ENCODE measurements at regions not wholly inside any gene's neighbourhood (a gene's known extent, or its start where the extent isn't known, plus 50 kb on each side); places are given as distances from the start of the nearest gene placed in this dataset.
"Not testable (repeated sequence)": the region's sequence is repeated elsewhere in the genome, so short reads cannot be mapped to it uniquely, and the experiment has no call there.

DNA sequence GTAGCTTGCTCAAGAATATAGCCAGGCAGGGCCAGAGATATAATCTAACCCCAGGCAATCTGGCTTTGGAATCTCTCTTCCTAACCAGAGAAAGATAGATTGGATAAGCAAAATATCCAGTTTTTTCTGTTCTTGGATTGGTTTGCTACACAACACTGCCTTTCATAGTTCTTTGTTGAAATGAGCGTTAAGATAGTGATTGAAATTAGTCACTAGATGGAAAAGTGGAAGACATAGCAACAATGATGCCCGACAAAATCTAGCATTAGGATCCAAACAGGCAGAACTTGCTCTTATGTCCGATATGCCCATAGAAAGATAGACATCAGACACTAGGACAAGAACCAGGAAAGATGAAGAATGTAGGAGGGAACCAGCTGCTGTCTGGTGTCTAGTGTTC lies 77.3 kb upstream of the COL8A1 start:
- Histone ChIP-seq H3K36me3 (ENCODE audit: control insufficient read depth, insufficient read depth, low read length) (no peaks in the 10 kb centered on the region), H3K4me1 (ENCODE audit: control insufficient read depth, insufficient read depth, low read length) (no peaks in the 10 kb centered on the region), H3K9ac (ENCODE audit: low read length) (no peak overlapping the region), H3K4me3 (ENCODE audit: low read depth, low read length) (no peak overlapping the region), H3K9me3 (ENCODE audit: control insufficient read depth, insufficient read depth, low read depth, low read length) (0 out of 2 replicates have a peak, but pooled peaks cover under 1% of the 10 kb centered on the region), H3K27me3 (ENCODE audit: control insufficient read depth, insufficient read depth, low read length) (no peaks in the 10 kb centered on the region), H3K27ac (ENCODE audit: low read depth, low read length) (no peak overlapping the region)

DNA sequence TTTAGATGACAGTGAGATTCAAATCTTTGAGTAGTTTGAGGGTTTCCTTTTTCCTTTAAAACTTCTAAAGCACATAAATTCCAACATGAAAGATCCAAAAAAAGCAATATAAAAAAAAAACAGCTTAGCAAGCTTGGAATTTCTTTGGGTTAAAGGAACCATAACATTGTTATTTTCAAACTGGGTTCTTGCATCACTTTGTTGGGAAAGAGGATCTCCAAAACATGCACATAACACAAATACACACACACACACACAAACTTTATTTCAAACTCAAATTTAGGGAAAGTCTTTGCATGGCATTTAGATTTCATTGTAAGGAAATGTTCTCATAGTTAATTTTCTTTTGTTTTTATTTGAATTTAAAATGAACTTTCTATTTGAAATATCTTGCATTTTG lies 79.2 kb upstream of the COL8A1 start:
- Histone ChIP-seq H3K36me3 (ENCODE audit: control insufficient read depth, insufficient read depth, low read length) (no peaks in the 10 kb centered on the region), H3K27me3 (ENCODE audit: control insufficient read depth, insufficient read depth, low read length) (no peaks in the 10 kb centered on the region), H3K4me1 (ENCODE audit: control insufficient read depth, insufficient read depth, low read length) (no peaks in the 10 kb centered on the region), H3K4me3 (ENCODE audit: low read depth, low read length) (no peak overlapping the region), H3K27ac (ENCODE audit: low read depth, low read length) (no peak overlapping the region), H3K9me3 (ENCODE audit: control insufficient read depth, insufficient read depth, low read depth, low read length) (no peaks in the 10 kb centered on the region), H3K9ac (ENCODE audit: low read length) (no peak overlapping the region)

DNA sequence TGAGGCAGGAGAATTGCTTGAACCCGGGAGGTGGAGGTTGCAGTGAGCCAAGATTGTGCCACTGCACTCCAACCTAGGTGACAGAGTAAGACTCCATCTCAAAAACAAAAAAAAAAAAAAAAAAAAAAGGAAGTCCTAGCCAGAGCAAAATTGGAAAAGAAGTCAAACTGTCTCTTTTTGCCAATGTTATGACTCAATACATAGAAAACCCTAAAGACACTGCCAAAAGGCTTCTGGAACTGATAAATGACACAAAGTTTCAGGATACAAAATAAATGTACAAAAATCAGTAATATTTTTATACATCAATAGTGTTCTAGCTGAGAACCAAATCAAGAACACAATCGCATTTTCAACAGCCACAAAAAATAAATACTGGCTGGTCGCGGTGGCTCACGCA lies 82.5 kb upstream of the COL8A1 start:
- not testable (repeated sequence) for H3K9ac ChIP-seq (ENCODE audit: low read length); H3K27me3 ChIP-seq (ENCODE audit: control insufficient read depth, insufficient read depth, low read length); H3K9me3 ChIP-seq (ENCODE audit: control insufficient read depth, insufficient read depth, low read depth, low read length); H3K4me3 ChIP-seq (ENCODE audit: low read depth, low read length); H3K27ac ChIP-seq (ENCODE audit: low read depth, low read length); H3K36me3 ChIP-seq (ENCODE audit: control insufficient read depth, insufficient read depth, low read length); H3K4me1 ChIP-seq (ENCODE audit: control insufficient read depth, insufficient read depth, low read length)

DNA sequence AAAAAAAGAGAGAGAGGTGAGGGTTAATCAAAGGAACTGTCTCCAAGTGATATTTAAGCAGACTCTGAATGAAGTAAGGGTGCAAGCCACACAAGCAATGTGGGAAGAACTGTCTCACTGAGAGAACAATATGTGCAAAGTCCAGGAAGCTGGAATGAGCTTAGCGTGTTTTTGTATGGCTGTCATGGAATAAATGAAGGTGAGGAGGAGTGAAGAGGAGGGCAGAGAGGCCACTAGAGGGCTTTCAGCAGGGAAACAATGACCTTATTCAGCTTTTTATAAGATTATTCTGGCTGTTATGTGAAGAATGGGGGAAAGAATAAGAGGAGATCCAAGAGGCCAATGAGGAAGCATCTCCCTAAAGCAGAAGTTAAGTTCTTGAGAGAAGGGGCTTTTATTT lies 86.9 kb upstream of the COL8A1 start:
- Histone ChIP-seq H3K27me3 (ENCODE audit: control insufficient read depth, insufficient read depth, low read length) (no peaks in the 10 kb centered on the region), H3K27ac (ENCODE audit: low read depth, low read length) (no peak overlapping the region), H3K4me1 (ENCODE audit: control insufficient read depth, insufficient read depth, low read length) (no peaks in the 10 kb centered on the region), H3K9me3 (ENCODE audit: control insufficient read depth, insufficient read depth, low read depth, low read length) (no peaks in the 10 kb centered on the region), H3K9ac (ENCODE audit: low read length) (no peak overlapping the region), H3K4me3 (ENCODE audit: low read depth, low read length) (no peak overlapping the region), H3K36me3 (ENCODE audit: control insufficient read depth, insufficient read depth, low read length) (no peaks in the 10 kb centered on the region)

DNA sequence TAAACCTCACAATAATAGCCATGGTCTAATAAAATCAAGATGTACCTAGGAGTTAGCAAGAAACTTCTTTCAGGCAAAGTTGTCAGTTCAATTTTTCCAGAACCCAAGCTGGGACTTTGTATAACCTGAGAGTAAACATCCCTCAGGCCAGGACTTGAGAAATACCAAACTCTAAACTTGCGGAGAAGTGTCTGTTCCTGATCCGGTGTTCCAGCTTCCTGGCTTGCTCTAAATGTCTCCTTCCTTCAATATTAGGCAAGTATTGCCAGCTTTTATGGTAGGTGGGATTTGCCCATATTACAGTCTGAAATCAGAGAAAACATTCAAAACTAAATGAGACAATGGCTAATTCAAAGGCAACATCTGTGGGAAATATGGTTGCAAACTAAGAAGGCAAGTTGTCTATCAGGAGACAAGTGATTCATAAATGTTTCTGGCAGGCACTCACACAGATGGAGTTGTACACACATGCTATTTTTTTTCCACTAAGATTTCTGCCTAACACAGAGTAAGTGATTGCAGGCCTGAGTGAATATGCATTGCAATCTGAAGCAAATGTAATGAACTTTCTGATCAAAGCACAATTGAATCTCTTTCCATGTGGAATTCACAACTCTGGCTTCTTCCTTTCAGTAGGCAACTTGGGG lies 88.3 kb upstream of the COL8A1 start:
- H3K36me3 ChIP-seq (ENCODE audit: control insufficient read depth, insufficient read depth, low read length): no peaks in the 10 kb centered on the region
- H3K4me3 ChIP-seq (ENCODE audit: low read depth, low read length): no peak overlapping the region
- H3K9me3 ChIP-seq (ENCODE audit: control insufficient read depth, insufficient read depth, low read depth, low read length): no peaks in the 10 kb centered on the region
- H3K4me1 ChIP-seq (ENCODE audit: control insufficient read depth, insufficient read depth, low read length): no peaks in the 10 kb centered on the region
- no peak overlapping the region for H3K27ac ChIP-seq (ENCODE audit: low read depth, low read length)
- H3K9ac ChIP-seq (ENCODE audit: low read length): no peak overlapping the region
- no peaks in the 10 kb centered on the region for H3K27me3 ChIP-seq (ENCODE audit: control insufficient read depth, insufficient read depth, low read length)

DNA sequence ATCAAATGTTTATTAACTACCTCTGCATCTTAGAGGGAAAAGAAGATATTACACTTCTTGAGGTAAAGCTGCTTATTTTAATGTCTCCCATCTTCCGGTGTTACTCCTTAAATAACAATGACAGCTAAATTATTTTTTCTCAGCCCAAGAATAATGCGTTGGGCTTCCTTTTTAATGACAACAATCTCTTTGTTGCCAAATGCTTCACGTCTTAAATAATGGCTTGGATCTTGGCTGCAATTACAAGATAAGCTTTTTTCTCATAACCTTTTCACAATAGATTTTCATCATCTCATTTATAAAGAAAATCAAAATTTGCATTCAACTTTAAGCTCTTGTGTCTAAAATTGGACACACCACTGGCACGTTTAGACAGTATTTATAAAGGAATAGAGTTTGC lies 89.2 kb upstream of the COL8A1 start:
- Histone ChIP-seq H3K36me3 (ENCODE audit: control insufficient read depth, insufficient read depth, low read length) (no peaks in the 10 kb centered on the region), H3K4me3 (ENCODE audit: low read depth, low read length) (no peak overlapping the region), H3K9me3 (ENCODE audit: control insufficient read depth, insufficient read depth, low read depth, low read length) (no peaks in the 10 kb centered on the region), H3K27me3 (ENCODE audit: control insufficient read depth, insufficient read depth, low read length) (no peaks in the 10 kb centered on the region), H3K4me1 (ENCODE audit: control insufficient read depth, insufficient read depth, low read length) (no peaks in the 10 kb centered on the region), H3K27ac (ENCODE audit: low read depth, low read length) (no peak overlapping the region), H3K9ac (ENCODE audit: low read length) (no peak overlapping the region)

DNA sequence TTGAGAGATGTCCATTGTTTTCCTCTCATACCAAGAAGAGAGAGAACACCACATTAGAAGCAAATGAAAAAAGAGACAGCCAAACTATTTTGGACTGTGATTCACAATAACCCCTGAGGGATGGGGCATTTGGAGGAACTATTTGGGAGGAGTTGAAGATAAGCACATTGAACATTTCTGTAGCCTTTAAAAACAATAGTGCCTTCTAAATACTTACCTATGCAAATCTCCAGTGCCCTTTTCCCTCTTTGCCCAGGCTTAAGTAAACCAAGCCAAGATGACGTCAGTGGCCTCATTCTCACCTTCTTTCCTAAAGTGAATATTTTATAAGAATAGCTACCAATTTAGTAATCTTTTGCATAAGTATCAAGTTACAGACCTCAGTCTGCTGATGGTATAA lies 89.7 kb upstream of the COL8A1 start:
- H3K9ac ChIP-seq (ENCODE audit: low read length): no peak overlapping the region
- no peaks in the 10 kb centered on the region for H3K4me1 ChIP-seq (ENCODE audit: control insufficient read depth, insufficient read depth, low read length)
- H3K36me3 ChIP-seq (ENCODE audit: control insufficient read depth, insufficient read depth, low read length): no peaks in the 10 kb centered on the region
- no peak overlapping the region for H3K27ac ChIP-seq (ENCODE audit: low read depth, low read length)
- H3K27me3 ChIP-seq (ENCODE audit: control insufficient read depth, insufficient read depth, low read length): no peaks in the 10 kb centered on the region
- no peak overlapping the region for H3K4me3 ChIP-seq (ENCODE audit: low read depth, low read length)
- no peaks in the 10 kb centered on the region for H3K9me3 ChIP-seq (ENCODE audit: control insufficient read depth, insufficient read depth, low read depth, low read length)

DNA sequence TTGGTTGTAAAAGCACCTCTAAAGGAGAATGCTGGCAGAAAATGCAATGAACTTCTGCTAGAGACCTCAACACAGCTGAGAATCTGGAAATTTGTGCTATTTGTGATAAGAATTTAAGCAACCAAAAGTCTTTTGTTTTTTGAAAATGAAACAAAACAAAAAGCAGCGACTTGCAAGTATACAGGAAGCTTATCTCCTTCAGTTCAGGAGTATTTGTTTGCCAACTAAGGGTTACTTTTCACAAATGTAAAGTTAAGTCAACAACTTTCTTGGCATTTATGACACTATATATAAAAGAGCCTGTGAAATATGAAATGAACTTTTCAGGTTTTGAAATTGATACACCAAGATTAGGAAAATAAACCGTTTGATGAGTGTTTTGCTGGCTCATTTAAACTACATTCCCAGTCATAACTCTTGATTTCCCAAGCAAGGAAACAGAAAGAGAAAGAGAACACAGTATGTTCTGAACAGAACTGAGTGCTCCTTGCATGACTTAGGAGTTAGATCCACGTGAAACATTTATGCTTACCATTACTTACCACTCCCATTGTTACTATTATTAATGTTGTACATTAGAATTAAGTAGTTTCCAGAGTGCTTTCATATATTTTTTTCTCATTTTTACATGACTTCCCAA lies 92.3 kb upstream of the COL8A1 start:
- Histone ChIP-seq H3K27me3 (ENCODE audit: control insufficient read depth, insufficient read depth, low read length) (no peaks in the 10 kb centered on the region), H3K4me1 (ENCODE audit: control insufficient read depth, insufficient read depth, low read length) (0 out of 2 replicates have a peak, but pooled peaks cover 5% of the 10 kb centered on the region), H3K9ac (ENCODE audit: low read length) (no peak overlapping the region), H3K4me3 (ENCODE audit: low read depth, low read length) (no peak overlapping the region), H3K27ac (ENCODE audit: low read depth, low read length) (no peak overlapping the region), H3K36me3 (ENCODE audit: control insufficient read depth, insufficient read depth, low read length) (no peaks in the 10 kb centered on the region), H3K9me3 (ENCODE audit: control insufficient read depth, insufficient read depth, low read depth, low read length) (no peaks in the 10 kb centered on the region)

DNA sequence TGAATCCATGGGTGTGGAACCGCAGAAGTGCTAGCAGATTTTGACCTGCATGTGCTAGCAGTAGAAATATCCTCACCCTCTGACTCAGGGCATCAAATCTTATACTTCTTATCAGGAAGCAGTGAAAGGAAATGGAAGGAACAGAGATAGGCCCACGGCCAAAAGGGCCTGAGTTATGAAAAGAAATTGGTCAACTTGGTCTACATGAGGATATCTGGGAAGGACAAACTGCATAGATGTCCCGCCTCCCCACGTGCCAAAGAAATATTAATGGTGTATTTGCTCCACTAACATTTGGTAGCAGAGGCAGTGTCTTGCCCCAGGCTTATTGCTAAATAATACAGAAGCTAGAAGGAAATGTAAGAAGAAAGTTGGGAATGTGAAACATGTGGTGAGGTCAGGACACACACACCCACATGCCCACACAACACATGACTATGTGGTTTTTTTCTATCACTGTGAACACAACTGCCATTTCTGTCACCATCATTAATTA lies 93.6 kb upstream of the COL8A1 start:
- 0 out of 2 replicates have a peak, but pooled peaks cover 5% of the 10 kb centered on the region for H3K4me1 ChIP-seq (ENCODE audit: control insufficient read depth, insufficient read depth, low read length)
- no peaks in the 10 kb centered on the region for H3K27me3 ChIP-seq (ENCODE audit: control insufficient read depth, insufficient read depth, low read length)
- H3K36me3 ChIP-seq (ENCODE audit: control insufficient read depth, insufficient read depth, low read length): no peaks in the 10 kb centered on the region
- no peak overlapping the region for H3K4me3 ChIP-seq (ENCODE audit: low read depth, low read length)
- no peak overlapping the region for H3K9ac ChIP-seq (ENCODE audit: low read length)
- no peak overlapping the region for H3K27ac ChIP-seq (ENCODE audit: low read depth, low read length)
- 0 out of 2 replicates have a peak, but pooled peaks cover 3% of the 10 kb centered on the region for H3K9me3 ChIP-seq (ENCODE audit: control insufficient read depth, insufficient read depth, low read depth, low read length)

DNA sequence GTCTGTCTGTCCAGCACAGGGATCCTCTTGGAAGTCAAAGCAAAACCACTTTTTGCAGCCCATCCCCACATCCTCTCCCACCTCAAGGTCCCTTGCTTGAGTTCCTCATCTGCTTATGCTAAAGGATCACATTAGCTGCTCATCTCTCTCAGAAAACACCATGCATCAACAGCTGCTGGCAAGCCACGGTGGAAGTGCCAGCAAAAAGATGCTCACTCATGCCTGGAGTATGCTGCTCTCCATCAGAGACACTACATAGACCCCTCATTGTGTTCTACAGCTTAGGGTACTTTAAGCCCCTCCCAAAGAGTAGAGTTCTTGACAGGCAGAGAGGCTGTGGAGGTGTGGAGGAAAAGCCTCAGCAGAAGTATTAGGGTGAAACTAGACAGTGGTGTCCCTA lies 94.6 kb upstream of the COL8A1 start:
- Histone ChIP-seq H3K9ac (ENCODE audit: low read length) (no peak overlapping the region), H3K27ac (ENCODE audit: low read depth, low read length) (no peak overlapping the region), H3K27me3 (ENCODE audit: control insufficient read depth, insufficient read depth, low read length) (no peaks in the 10 kb centered on the region), H3K4me3 (ENCODE audit: low read depth, low read length) (no peak overlapping the region), H3K9me3 (ENCODE audit: control insufficient read depth, insufficient read depth, low read depth, low read length) (0 out of 2 replicates have a peak, but pooled peaks cover 3% of the 10 kb centered on the region), H3K36me3 (ENCODE audit: control insufficient read depth, insufficient read depth, low read length) (no peaks in the 10 kb centered on the region), H3K4me1 (ENCODE audit: control insufficient read depth, insufficient read depth, low read length) (0 out of 2 replicates have a peak, but pooled peaks cover 5% of the 10 kb centered on the region)

DNA sequence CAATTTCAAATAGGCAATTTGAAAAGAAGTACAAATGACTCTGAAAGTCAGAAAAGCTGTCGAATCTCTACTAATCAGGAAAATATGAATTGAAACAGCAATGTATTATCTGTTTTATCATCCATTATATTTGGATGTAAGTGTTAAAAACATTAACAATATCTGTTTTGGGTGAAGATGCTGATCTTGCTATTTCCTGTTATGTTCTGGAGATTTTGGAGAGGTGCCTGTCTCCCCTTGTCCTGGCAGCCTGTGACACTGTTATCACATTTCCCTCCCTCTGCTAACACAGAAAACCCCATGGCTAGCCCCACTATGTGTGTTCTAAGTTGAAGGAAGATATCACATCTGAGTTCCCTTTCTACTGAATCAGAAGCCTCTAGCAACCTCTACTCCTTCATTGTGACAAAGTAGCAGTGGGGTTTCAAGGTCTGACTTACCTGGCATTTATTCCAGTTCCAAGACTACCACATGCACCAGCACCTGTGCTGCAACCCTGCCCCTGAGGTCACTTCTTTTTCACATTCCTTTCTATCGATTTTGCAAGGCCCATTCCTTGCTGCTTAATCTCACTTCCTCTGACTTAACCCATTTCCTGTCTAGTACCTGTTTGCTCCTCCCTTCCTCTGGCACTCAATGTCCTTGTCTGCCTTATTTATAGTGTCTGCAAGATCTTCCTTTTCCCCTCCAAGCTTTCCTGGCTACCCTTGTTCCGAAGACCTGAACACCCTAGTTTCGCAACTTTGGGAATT lies 95.5 kb upstream of the COL8A1 start:
- H3K27me3 ChIP-seq (ENCODE audit: control insufficient read depth, insufficient read depth, low read length): no peaks in the 10 kb centered on the region
- no peaks in the 10 kb centered on the region for H3K36me3 ChIP-seq (ENCODE audit: control insufficient read depth, insufficient read depth, low read length)
- H3K4me3 ChIP-seq (ENCODE audit: low read depth, low read length): no peak overlapping the region
- H3K9me3 ChIP-seq (ENCODE audit: control insufficient read depth, insufficient read depth, low read depth, low read length): 0 out of 2 replicates have a peak, but pooled peaks cover 3% of the 10 kb centered on the region
- no peak overlapping the region for H3K9ac ChIP-seq (ENCODE audit: low read length)
- no peak overlapping the region for H3K27ac ChIP-seq (ENCODE audit: low read depth, low read length)
- H3K4me1 ChIP-seq (ENCODE audit: control insufficient read depth, insufficient read depth, low read length): 0 out of 2 replicates have a peak, but pooled peaks cover 5% of the 10 kb centered on the region

All from HUES6 (cell line).